H9 (cell line): ENCODE measurements at regions not wholly inside any gene's neighbourhood (a gene's known extent, or its start where the extent isn't known, plus 50 kb on each side); places are given as distances from the start of the nearest gene placed in this dataset.

Source experiments
- DNase-seq: peaks from one replicate; pipeline ENCODE4 v3.0.0-alpha.2; 2017
- H2AFZ ChIP-seq: one replicate; pipeline ENCODE4 v1.6.1; 2013; ENCODE audit warnings: mild to moderate bottlenecking, low read length, control low read depth, moderate library complexity
- H2AK5ac ChIP-seq: 2 replicates; pipeline ENCODE4 v1.6.1; 2013; ENCODE audit warnings: low read length, control low read depth, mixed read lengths; ENCODE audit not compliant: insufficient read length
- H2BK120ac ChIP-seq: one replicate; pipeline ENCODE4 v1.6.1; 2013; ENCODE audit warnings: low read depth, mild to moderate bottlenecking, low read length, control low read depth, inconsistent platforms; ENCODE audit not compliant: poor library complexity, severe bottlenecking
- H2BK12ac ChIP-seq: 2 replicates; pipeline ENCODE4 v1.6.1; 2013; ENCODE audit warnings: low read length, control low read depth, mixed read lengths, low read depth; ENCODE audit not compliant: insufficient read length
- H2BK15ac ChIP-seq: 2 replicates; pipeline ENCODE4 v1.6.1; 2013; ENCODE audit warnings: low read depth, low read length, control low read depth
- H2BK20ac ChIP-seq: one replicate; pipeline ENCODE4 v1.6.1; 2013; ENCODE audit warnings: low read depth, mild to moderate bottlenecking, low read length, control low read depth, inconsistent platforms; ENCODE audit not compliant: poor library complexity, severe bottlenecking
- H2BK5ac ChIP-seq: 2 replicates; pipeline ENCODE4 v1.6.1; 2013; ENCODE audit warnings: low read length, control low read depth, mixed read lengths; ENCODE audit not compliant: insufficient read length
- H3K14ac ChIP-seq: 2 replicates; pipeline ENCODE4 v1.6.1; 2013; ENCODE audit warnings: low read length, control low read depth; ENCODE audit not compliant: insufficient read depth
- H3K18ac ChIP-seq: 2 replicates; pipeline ENCODE4 v1.6.1; 2013; ENCODE audit warnings: low read depth, mild to moderate bottlenecking, mixed read lengths, low read length, control low read depth; ENCODE audit not compliant: insufficient read length
- H3K23ac ChIP-seq: 2 replicates; pipeline ENCODE4 v1.6.1; 2013; ENCODE audit warnings: low read length, control low read depth, mixed read lengths, low read depth; ENCODE audit not compliant: insufficient read length
- H3K23me2 ChIP-seq: 2 replicates; pipeline ENCODE4 v1.6.1; 2013; ENCODE audit warnings: low read depth, mild to moderate bottlenecking, mixed read lengths, low read length, control low read depth; ENCODE audit not compliant: insufficient read length, poor library complexity, severe bottlenecking
- H3K27ac ChIP-seq: 2 replicates; pipeline ENCODE4 v1.5.1; 2013; ENCODE audit warnings: low read length, control low read depth, mixed read lengths, low read depth; ENCODE audit not compliant: insufficient read length
- H3K27me3 ChIP-seq: 2 replicates; pipeline ENCODE4 v1.6.1; 2013; ENCODE audit warnings: low read length, control low read depth, inconsistent platforms; ENCODE audit not compliant: insufficient read depth
- H3K4ac ChIP-seq: 2 replicates; pipeline ENCODE4 v1.6.1; 2013; ENCODE audit warnings: low read depth, mild to moderate bottlenecking, control low read depth, inconsistent platforms, low read length, moderate library complexity
- H3K4me1 ChIP-seq: 2 replicates; pipeline ENCODE4 v1.6.1; 2013; ENCODE audit warnings: low read length, control low read depth, inconsistent platforms; ENCODE audit not compliant: insufficient read depth
- H3K4me2 ChIP-seq: 2 replicates; pipeline ENCODE4 v1.6.1; 2013; ENCODE audit warnings: low read length, control low read depth, mixed read lengths; ENCODE audit not compliant: insufficient read length, insufficient read depth
- H3K56ac ChIP-seq: 2 replicates; pipeline ENCODE4 v1.6.1; 2013; ENCODE audit warnings: low read depth, mild to moderate bottlenecking, mixed read lengths, low read length, control low read depth; ENCODE audit not compliant: insufficient read length
- H3K79me1 ChIP-seq: 2 replicates; pipeline ENCODE4 v1.6.1; 2013; ENCODE audit warnings: low read depth, mild to moderate bottlenecking, moderate library complexity, low read length, control low read depth, inconsistent platforms; ENCODE audit not compliant: insufficient read depth, poor library complexity, severe bottlenecking
- H3K79me2 ChIP-seq: 2 replicates; pipeline ENCODE4 v1.6.1; 2013; ENCODE audit warnings: low read length, control low read depth, inconsistent platforms; ENCODE audit not compliant: insufficient read depth
- H3K9ac ChIP-seq: 2 replicates; pipeline ENCODE4 v1.6.1; 2013; ENCODE audit warnings: low read length, control low read depth, mixed read lengths; ENCODE audit not compliant: insufficient read length; ENCODE audit errors: extremely low read depth
- H3K9me3 ChIP-seq: one replicate; pipeline ENCODE4 v1.6.1; 2013; ENCODE audit warnings: low read depth, low read length, inconsistent platforms; ENCODE audit not compliant: control insufficient read depth
- H3T11ph ChIP-seq: one replicate; pipeline ENCODE4 v1.6.1; 2013; ENCODE audit warnings: mild to moderate bottlenecking, low read length, control low read depth, inconsistent platforms
- H4K20me1 ChIP-seq: one replicate; pipeline ENCODE4 v1.6.1; 2013; ENCODE audit not compliant: control insufficient read depth, insufficient read length, insufficient read depth
- H4K5ac ChIP-seq: 2 replicates; pipeline ENCODE4 v1.6.1; 2013; ENCODE audit warnings: low read depth, mild to moderate bottlenecking, mixed read lengths, low read length, control low read depth; ENCODE audit not compliant: insufficient read length
- H4K8ac ChIP-seq: replicated peaks from 2 replicates; pipeline ENCODE4 v1.6.1; 2013; ENCODE audit warnings: low read length, control low read depth, mixed read lengths, low read depth; ENCODE audit not compliant: insufficient read length
- H4K91ac ChIP-seq: 2 replicates; pipeline ENCODE4 v1.6.1; 2013; ENCODE audit warnings: low read depth, mild to moderate bottlenecking, moderate library complexity, mixed read lengths, low read length, control low read depth; ENCODE audit not compliant: insufficient read length
- H3K27ac Mint-ChIP-seq, 3 experiments: 2 replicates in 2 of 3; 3 replicates in 1 of 3; pipeline ENCODE4 v1.8.0; 2020 to 2021; ENCODE audit warnings: mixed read lengths in 3 of 3, mild to moderate bottlenecking in 1 of 3, moderate library complexity in 1 of 3
- H3K27me3 Mint-ChIP-seq: 2 replicates; pipeline ENCODE4 v1.8.0; 2021; ENCODE audit warnings: low read depth, mild to moderate bottlenecking, moderate library complexity, mixed read lengths
- H3K36me3 Mint-ChIP-seq, 3 experiments: 2 replicates in 2 of 3; 3 replicates in 1 of 3; pipeline ENCODE4 v1.8.0; 2020 to 2021; ENCODE audit warnings: low read depth in 3 of 3, mixed read lengths in 3 of 3; ENCODE audit not compliant: insufficient read depth in 1 of 3
- H3K4me1 Mint-ChIP-seq, 2 experiments: 2 replicates each; pipeline ENCODE4 v1.8.0; 2020; ENCODE audit warnings: mixed read lengths in 2 of 2
- H3K4me3 Mint-ChIP-seq, 2 experiments: 2 replicates in 1 of 2; 3 replicates in 1 of 2; pipeline ENCODE4 v1.8.0; 2020 to 2021; ENCODE audit warnings: mild to moderate bottlenecking in 2 of 2, mixed read lengths in 2 of 2, moderate library complexity in 1 of 2
- H3K9me3 Mint-ChIP-seq, 2 experiments: 2 replicates in 1 of 2; 3 replicates in 1 of 2; pipeline ENCODE4 v1.8.0; 2020; ENCODE audit warnings: mild to moderate bottlenecking in 2 of 2, mixed read lengths in 2 of 2, moderate library complexity in 1 of 2
- WGBS: extraction: QIAGEN DNeasy Blood & Tissue Kit; methylation state at CpG from one replicate; pipeline ENCODE4 v1.1.7; 2013; ENCODE audit warnings: missing lambda C conversion rate, low lambda C conversion rate, mixed read lengths; ENCODE audit not compliant: insufficient read length; ENCODE audit errors: extremely low coverage; 5-methylcytosine and 5-hydroxymethylcytosine counted together
- TF ChIP-seq, protein P1 (sequence below): fragments of 200-600 bp; sonication (generic); conservative IDR thresholded peaks from 3 replicates; pipeline ENCODE4 v1.8.0; 2021; ENCODE audit warnings: antibody characterized with exemption, mild to moderate bottlenecking

DNA sequence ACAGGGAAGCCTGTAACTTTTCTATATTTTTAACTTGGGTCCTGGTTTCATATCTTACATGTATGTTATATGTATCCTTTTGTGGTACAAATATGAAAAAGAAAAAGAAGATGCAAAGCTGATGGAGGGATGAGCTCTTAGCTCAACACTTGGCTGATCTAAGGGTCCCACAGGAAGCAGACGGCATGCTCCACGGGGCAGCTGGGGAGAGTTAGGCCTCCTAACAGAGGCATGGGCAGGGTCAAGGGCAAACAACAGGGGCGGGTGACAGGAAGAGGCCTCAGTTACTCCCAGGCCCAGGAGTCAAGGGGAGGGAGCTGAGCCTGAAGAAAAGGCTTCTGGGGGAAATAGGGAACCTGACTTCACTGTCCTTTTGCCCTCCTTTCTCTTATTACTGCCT lies 287.2 kb downstream of the ZSWIM6 start:
- H2BK5ac ChIP-seq: no peak overlapping the region
- no peaks in the 10 kb centered on the region for H3K79me2 ChIP-seq
- no peak overlapping the region for H4K91ac ChIP-seq
- H4K5ac ChIP-seq: no peak overlapping the region
- H3K4me1 ChIP-seq: no peaks in the 10 kb centered on the region
- no peak overlapping the region for H2AK5ac ChIP-seq
- Mint-ChIP-seq H3K27ac (peak overlapping the region in 1 of 3 experiments; percentile 21; a peak in 1 of 7 replicates), H3K36me3 (no peaks in the 10 kb centered on the region), H3K9me3 (no peaks in the 10 kb centered on the region), H3K4me1 (peaks cover 8 to 10% of the 10 kb centered on the region in 2 experiments), H3K27me3 (no peaks in the 10 kb centered on the region), H3K4me3 (no peak overlapping the region)
- no peak overlapping the region for H2AFZ ChIP-seq
- no peak overlapping the region for H2BK12ac ChIP-seq
- H3K23ac ChIP-seq: no peak overlapping the region
- H3K79me1 ChIP-seq: no peaks in the 10 kb centered on the region
- H3K4me2 ChIP-seq: no peak overlapping the region
- no peaks in the 10 kb centered on the region for H3K27me3 ChIP-seq
- no peak overlapping the region for H2BK15ac ChIP-seq
- H3K18ac ChIP-seq: no peak overlapping the region
- H3K14ac ChIP-seq: no peak overlapping the region
- no peak overlapping the region for H3K27ac ChIP-seq
- no peak overlapping the region for H3K56ac ChIP-seq
- H4K20me1 ChIP-seq: no peaks in the 10 kb centered on the region
- no peak overlapping the region for H3K4ac ChIP-seq
- no peak overlapping the region for H2BK120ac ChIP-seq
- H2BK20ac ChIP-seq: no peak overlapping the region
- WGBS: no CpG with 5 or more reads among the region's 3 CpGs
- no peaks in the 10 kb centered on the region for H3K9me3 ChIP-seq
- H3T11ph ChIP-seq: no peak overlapping the region
- no peaks in the 10 kb centered on the region for H3K23me2 ChIP-seq
- TF ChIP-seq, protein P1, sequence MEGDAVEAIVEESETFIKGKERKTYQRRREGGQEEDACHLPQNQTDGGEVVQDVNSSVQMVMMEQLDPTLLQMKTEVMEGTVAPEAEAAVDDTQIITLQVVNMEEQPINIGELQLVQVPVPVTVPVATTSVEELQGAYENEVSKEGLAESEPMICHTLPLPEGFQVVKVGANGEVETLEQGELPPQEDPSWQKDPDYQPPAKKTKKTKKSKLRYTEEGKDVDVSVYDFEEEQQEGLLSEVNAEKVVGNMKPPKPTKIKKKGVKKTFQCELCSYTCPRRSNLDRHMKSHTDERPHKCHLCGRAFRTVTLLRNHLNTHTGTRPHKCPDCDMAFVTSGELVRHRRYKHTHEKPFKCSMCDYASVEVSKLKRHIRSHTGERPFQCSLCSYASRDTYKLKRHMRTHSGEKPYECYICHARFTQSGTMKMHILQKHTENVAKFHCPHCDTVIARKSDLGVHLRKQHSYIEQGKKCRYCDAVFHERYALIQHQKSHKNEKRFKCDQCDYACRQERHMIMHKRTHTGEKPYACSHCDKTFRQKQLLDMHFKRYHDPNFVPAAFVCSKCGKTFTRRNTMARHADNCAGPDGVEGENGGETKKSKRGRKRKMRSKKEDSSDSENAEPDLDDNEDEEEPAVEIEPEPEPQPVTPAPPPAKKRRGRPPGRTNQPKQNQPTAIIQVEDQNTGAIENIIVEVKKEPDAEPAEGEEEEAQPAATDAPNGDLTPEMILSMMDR: no peak
- H3K9ac ChIP-seq: no peak overlapping the region
- no peak overlapping the region for H4K8ac ChIP-seq
- no peak for DNase-seq
